SKM-1 (cell line): ENCODE measurements at regions not wholly inside any gene's neighbourhood (a gene's known extent, or its start where the extent isn't known, plus 50 kb on each side); places are given as distances from the start of the nearest gene placed in this dataset.
"Not testable (repeated sequence)": the region's sequence is repeated elsewhere in the genome, so short reads cannot be mapped to it uniquely, and the experiment has no call there.

Experiments
- DNase-seq: peaks from one replicate; lab custom pipeline; 2025; ENCODE audit not compliant: unreplicated experiment; lab: John Stamatoyannopoulos, UW

DNA sequence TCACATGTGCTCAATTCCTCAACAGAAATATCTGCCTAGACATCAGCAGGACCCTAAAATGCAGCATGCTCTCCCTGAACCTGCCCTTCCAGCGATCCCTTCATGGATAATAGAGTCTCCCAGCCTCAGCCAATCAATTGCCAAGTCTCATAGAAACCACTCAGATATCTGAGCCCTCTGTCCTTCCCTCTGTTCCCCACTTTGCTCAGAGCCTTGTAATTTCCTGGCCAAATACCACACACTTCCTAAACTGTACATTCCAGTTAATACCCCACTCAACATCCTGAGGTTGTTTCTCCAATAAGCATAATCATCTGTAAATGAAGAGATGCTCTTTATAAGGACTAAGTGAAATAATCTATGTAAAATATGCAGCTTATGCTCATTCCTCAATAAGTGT lies 59.3 kb upstream of the PTGFRN start:
- no peak for DNase-seq

DNA sequence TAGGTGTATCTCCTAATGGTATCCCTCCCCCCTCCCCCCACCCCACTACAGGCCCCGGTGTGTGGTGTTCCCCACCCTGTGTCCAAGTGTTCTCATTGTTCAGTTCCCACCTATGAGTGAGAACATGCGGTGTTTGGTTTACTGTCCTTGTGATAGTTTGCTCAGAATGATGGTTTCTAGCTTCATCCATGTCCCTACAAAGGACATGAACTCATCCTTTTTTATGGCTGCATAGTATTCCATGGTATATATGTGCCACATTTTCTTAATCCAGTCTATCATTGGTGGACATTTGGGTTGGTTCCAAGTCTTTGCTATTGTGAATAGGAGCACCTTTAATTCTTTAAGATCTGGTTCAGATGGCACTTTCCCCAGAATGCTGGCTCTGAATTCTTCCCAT lies 58.5 kb upstream of the PTGFRN start:
- DNase-seq: not testable (repeated sequence)

DNA sequence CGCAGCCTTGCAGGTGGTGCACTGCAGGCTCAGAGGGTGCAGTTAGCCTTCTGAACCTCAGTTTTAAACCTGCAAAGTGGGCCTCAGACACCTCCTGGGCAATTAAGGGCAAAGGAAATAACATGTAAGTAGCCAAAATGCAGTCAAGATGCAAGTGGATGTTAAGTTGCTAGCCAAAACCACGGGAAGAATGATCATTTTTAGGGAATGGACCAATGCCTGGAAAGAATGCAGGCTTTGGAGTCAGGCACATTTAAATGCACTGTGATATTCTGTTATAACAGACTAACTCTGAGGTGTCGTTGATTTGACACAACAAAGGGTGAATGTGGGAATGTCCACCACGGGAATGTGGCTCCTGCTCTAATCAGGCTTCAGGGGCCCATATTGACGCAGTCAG lies 57.9 kb upstream of the PTGFRN start:
- no peak for DNase-seq

DNA sequence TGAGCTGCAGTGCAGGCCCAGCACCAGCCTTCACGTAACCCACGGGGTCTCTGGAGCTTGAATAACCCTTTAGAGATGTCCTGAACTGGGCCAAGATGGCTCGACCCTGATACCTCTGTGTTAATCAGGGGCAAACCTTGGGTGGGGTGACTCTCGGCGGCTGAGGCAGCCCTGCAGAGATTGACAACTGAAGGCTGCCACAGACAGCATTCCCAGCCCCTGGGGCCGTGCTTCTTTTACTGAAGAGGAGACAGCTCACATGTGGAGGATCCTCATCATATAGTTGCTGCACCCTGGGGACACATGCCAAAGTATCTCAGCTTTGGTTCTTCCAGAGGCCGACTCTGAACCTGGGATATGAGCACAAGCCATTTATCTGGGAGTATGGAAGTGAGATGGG lies 57.3 kb upstream of the PTGFRN start:
- DNase-seq: no peak

DNA sequence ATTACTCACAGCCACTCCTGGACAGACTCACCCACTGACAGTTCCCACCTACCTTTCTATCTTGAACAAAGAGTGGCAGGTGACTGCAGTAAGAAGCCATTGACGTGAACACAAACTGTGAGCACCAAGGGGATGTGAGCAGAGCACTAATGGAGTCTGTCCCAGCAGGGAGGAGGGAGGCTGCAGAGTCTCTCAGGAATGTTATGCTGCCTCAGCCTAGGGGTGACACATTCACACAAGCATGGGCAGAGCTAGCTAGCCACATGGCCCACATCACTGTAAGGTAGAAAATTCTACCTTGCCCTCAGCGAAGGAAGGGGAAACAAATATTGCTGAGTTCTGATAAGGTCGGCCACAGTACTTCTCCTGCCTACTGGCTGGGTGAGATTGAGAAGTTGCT lies 56.8 kb upstream of the PTGFRN start:
- DNase-seq: no peak

DNA sequence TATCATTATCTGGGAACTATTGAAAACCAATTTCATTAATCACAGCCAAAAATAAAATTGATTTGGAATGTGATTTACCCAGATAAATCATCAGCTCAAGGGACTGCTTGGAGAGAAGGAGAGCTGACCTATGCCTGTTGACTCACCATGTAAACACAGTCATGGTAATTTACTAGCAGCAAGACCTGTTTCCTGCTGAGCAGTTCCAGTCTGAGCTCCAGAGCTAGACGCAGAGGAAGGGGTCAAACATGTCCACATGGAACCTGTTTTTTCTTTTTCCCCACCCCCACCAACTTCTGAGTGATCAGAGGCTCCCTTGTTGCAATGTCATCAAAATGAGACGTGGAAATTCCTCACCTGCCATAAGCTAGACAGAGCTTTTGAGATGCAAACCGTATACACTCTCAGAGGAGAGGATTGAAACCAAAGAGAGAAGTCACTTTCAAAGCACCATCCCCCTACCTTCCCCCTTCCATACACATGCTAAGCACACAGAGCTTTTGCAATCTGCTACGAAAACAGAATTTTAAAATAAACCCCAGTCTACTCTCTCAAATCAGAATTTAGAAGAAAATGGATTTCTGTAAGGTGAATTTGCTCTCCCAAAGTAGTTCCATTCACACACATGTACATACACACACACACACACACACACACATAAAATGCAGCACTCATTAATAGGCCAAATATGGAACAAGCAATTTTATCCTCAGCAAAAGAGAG lies 55.9 kb upstream of the PTGFRN start:
- DNase-seq: peak; percentile 46

DNA sequence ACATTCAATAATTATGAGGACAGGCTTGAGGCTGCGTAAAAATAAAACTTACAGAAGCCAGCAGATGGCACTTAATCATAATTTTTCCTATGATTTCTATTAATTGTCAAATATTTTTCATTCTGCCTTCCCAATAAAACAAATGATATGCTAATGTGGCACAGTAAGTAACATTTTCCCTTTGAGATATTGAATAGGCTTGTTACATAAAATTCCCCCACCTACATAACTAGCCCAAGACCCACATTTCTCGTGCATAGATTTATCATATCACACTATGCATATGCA lies 55.4 kb upstream of the PTGFRN start:
- DNase-seq: no peak

DNA sequence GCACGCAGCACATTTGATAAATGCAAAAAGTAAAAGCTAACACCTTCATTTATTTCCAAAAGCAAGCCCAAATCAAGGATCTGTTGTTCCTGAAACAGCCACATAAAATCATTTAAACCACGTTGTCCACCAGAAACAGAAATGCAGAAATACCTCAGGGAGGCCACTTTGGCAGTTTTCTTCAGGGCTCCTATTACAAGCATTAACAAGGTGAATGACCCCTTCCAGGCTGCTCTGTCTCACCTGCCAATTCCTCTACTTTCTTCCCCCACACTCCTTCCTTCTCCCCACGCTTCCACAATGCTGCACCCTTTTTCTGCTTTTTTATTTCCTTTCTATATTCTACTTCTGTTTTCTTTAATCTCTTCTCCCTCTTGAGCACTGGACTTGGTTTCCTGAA lies 55.0 kb upstream of the PTGFRN start:
- no peak for DNase-seq

DNA sequence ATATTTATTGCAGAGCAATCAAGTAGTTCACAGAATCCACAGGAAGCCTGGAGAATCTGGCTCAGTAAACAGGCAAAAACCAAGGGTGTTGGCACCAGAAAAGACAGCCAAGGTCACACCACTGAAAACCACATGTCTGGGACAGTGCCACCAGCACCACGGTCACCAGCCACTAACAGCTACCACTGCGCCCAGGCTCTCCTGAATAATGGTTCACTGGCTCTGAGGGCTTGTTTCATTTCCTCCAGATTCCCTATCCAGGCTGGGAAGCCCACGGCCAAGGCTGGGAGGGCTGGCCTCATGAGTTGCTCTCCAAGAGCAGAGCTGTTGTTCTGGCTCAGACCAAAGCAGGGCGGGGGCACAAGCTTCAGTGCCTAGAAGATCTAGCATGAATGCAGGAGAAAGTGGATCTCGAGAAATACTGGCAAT lies 54.5 kb upstream of the PTGFRN start:
- no peak for DNase-seq

DNA sequence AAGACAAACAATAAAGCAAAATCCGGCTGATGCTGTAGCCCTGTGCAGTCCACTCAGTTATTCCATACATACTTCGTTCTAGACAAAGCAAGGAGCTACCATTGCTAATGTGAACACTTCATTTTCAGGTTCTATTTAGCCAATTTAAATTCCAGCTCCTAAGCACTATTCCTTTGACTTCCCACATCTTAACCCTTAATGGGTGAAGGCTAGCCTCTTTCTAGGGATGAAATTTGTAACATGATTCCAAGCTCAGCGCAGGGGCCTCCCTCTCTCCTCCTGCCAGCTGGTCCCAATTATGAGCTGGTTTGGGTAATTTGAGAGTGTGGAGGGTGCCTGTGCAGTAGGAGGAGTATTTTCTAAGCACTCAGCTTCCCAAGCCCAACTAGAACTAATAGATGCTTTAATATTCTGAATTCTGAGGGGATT lies 53.9 kb upstream of the PTGFRN start:
- DNase-seq: no peak

DNA sequence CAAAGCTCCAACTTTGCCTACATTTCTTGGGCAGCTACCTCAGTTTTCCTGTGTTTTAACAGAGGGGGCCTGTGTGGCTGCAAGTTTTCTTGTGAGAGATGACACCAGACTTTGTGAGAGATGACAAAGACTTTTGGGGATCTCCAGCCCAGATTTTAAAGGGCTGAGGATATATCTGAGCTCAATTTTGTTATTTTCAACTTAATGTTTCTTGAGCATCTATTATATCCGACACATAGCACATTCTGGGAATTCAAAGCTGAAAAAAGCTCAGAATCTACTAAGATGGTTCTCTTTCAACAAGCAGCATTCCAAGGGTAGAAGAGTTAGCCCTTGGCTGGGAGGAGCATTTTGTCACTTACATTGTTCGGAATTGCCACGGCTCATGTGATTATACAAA lies 53.4 kb upstream of the PTGFRN start:
- DNase-seq: no peak

DNA sequence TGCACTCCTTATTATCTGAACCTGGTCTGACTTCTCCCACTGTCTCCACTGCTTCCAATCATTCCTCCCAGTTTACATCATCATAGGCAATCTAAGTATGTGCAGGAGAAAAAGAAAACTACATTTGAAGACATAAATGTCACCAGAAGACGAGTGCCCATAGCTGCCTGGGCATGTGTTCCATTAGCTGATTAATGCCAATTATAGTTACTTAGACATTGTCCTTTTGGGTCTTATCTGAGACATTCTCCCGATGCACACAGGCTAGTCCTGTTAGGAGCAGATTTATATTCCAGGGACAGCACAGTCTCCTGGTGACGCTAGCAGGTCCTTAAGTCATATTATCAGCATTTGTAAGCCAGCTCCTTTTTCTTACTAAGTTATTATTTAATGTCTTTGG lies 52.6 kb upstream of the PTGFRN start:
- no peak for DNase-seq
